ENCODE measurements at regions not wholly inside any gene's neighbourhood (a gene's known extent, or its start where the extent isn't known, plus 50 kb on each side); places are given as distances from the start of the nearest gene placed in this dataset.

DNA sequence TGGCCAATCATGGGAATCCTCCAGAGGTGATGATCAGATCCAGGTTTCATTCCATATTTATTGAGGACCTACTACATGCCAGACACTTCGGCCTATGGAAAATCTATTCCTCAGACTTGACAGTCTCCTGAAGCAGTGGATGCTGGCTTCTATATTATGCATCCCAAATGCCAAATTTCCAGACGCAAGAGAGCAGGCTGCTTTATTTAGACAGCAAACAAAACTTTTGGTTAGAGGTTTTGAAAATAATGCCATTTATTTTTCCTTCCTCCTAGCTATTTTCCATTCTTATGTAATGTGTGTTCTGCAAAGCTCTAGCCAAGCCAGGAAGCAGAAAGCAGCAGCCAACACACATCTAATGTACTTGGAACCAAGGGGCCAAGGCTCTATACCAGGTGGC, 330.8 kb downstream of the GPAM start:
- Histone ChIP-seq H4K20me1 (ENCODE audit: insufficient read depth, low read length) (no peaks in the 10 kb centered on the region), H2AFZ (replicated peaks; ENCODE audit: low read length, poor library complexity) (no peak overlapping the region), H2BK120ac (ENCODE audit: low read depth, low read length) (no peak overlapping the region), H3K4me2 (ENCODE audit: low read depth, low read length) (no peak overlapping the region), H3K27me3 (ENCODE audit: control insufficient read depth, insufficient read depth, low read length) (no peaks in the 10 kb centered on the region), H4K8ac (ENCODE audit: low read depth in 2 of 2, low read length in 2 of 2) (no peak overlapping the region), H2AK5ac (ENCODE audit: low read depth, low read length) (no peak overlapping the region), H3K4me1 (ENCODE audit: control insufficient read depth, insufficient read depth, low read length) (no peaks in the 10 kb centered on the region), H3K4me3 (ENCODE audit: insufficient read depth, low read depth, low read length) (no peak overlapping the region), H3K56ac (ENCODE audit: extremely low read depth, insufficient read depth, low read length) (no peak overlapping the region), H3K9ac (ENCODE audit: low read depth, low read length) (no peak overlapping the region), H3K27ac (ENCODE audit: insufficient read depth, low read length) (no peak overlapping the region), H3K14ac (replicated peaks; ENCODE audit: low read depth, low read length) (no peak overlapping the region), H3K79me1 (ENCODE audit: low read depth in 1 of 2, low read length in 2 of 2) (no peaks in the 10 kb centered on the region), H3K4ac (ENCODE audit: low read depth, low read length) (no peak overlapping the region), H4K91ac (ENCODE audit: insufficient read depth, low read depth, low read length) (no peak overlapping the region), H3K18ac (ENCODE audit: low read depth, low read length) (no peak overlapping the region), H2BK5ac (ENCODE audit: low read depth, low read length, poor library complexity, severe bottlenecking) (no peak overlapping the region), H3K9me1 (ENCODE audit: insufficient read depth, low read length) (no peaks in the 10 kb centered on the region), H3K9me3 (ENCODE audit: control insufficient read depth, insufficient read depth, low read length) (peaks cover 15% of the 10 kb centered on the region), H3K36me3 (ENCODE audit: control insufficient read depth, insufficient read depth, low read length) (no peaks in the 10 kb centered on the region), H2BK15ac (ENCODE audit: low read depth, low read length) (no peak overlapping the region), H3K23ac (ENCODE audit: low read depth, low read length) (no peak overlapping the region), H2AK9ac (replicated peaks; ENCODE audit: low read depth, low read length, poor library complexity) (no peak overlapping the region), H4K5ac (ENCODE audit: low read depth, low read length) (no peak overlapping the region), H2BK20ac (ENCODE audit: low read depth, low read length) (no peak overlapping the region)
- CTCF ChIA-PET, result no interaction called here
- BruUV-seq (replicated peaks), result no TSS peak
- POLR2A ChIA-PET (ENCODE audit: unreplicated experiment), result no interaction called here
- in situ Hi-C loops (cut with MboI; ENCODE audit: low sequenced_read_pairs), result no loop called here
- no peak for DNase-seq
- intact Hi-C loops (cut with micrococcal nuclease), result no loop called here
- dilution Hi-C loops (cut with HindIII; ENCODE audit: low sequenced_read_pairs, unreplicated experiment), result no loop called here
- TF ChIP-seq NFE2L2 (IDR thresholded peaks at IDR 0.05; ENCODE audit: low read depth, low read length) (no peak), RFX5 (IDR thresholded peaks at IDR 0.05; ENCODE audit: low read depth, low read length) (no peak), POLR2A (IDR thresholded peaks at IDR 0.05; ENCODE audit: low read depth, low read length) (no peak), FOS (IDR thresholded peaks at IDR 0.05; ENCODE audit: low read depth, low read length) (no peak), MXI1 (IDR thresholded peaks at IDR 0.05; ENCODE audit: borderline replicate concordance, low read depth, low read length) (no peak), RCOR1 (IDR thresholded peaks at IDR 0.05; ENCODE audit: insufficient replicate concordance, low read length) (no peak), CEBPB (IDR thresholded peaks at IDR 0.05; ENCODE audit: low read depth, low read length) (no peak), CHD1 (IDR thresholded peaks at IDR 0.05; ENCODE audit: low read depth, low read length) (no peak), SMC3 (IDR thresholded peaks at IDR 0.05; ENCODE audit: low read depth, low read length) (no peak), RAD21 (IDR thresholded peaks at IDR 0.05; ENCODE audit: low read length) (no peak), MAZ (IDR thresholded peaks at IDR 0.05; ENCODE audit: borderline replicate concordance, low read depth, low read length) (no peak), BHLHE40 (IDR thresholded peaks at IDR 0.05; ENCODE audit: low read depth, low read length) (no peak), MAFK (IDR thresholded peaks at IDR 0.05; ENCODE audit: low read depth, low read length) (no peak)
- TF ChIP-seq, protein P1, sequence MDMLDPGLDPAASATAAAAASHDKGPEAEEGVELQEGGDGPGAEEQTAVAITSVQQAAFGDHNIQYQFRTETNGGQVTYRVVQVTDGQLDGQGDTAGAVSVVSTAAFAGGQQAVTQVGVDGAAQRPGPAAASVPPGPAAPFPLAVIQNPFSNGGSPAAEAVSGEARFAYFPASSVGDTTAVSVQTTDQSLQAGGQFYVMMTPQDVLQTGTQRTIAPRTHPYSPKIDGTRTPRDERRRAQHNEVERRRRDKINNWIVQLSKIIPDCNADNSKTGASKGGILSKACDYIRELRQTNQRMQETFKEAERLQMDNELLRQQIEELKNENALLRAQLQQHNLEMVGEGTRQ (IDR thresholded peaks at IDR 0.05; ENCODE audit: low read depth, low read length), result no peak
- TF ChIP-seq, protein P2, sequence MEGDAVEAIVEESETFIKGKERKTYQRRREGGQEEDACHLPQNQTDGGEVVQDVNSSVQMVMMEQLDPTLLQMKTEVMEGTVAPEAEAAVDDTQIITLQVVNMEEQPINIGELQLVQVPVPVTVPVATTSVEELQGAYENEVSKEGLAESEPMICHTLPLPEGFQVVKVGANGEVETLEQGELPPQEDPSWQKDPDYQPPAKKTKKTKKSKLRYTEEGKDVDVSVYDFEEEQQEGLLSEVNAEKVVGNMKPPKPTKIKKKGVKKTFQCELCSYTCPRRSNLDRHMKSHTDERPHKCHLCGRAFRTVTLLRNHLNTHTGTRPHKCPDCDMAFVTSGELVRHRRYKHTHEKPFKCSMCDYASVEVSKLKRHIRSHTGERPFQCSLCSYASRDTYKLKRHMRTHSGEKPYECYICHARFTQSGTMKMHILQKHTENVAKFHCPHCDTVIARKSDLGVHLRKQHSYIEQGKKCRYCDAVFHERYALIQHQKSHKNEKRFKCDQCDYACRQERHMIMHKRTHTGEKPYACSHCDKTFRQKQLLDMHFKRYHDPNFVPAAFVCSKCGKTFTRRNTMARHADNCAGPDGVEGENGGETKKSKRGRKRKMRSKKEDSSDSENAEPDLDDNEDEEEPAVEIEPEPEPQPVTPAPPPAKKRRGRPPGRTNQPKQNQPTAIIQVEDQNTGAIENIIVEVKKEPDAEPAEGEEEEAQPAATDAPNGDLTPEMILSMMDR (conservative IDR thresholded peaks at IDR 0.05; ENCODE audit: low read depth, low read length), result no peak
- TF ChIP-seq, protein P3, sequence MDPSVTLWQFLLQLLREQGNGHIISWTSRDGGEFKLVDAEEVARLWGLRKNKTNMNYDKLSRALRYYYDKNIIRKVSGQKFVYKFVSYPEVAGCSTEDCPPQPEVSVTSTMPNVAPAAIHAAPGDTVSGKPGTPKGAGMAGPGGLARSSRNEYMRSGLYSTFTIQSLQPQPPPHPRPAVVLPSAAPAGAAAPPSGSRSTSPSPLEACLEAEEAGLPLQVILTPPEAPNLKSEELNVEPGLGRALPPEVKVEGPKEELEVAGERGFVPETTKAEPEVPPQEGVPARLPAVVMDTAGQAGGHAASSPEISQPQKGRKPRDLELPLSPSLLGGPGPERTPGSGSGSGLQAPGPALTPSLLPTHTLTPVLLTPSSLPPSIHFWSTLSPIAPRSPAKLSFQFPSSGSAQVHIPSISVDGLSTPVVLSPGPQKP (IDR thresholded peaks at IDR 0.05; ENCODE audit: borderline replicate concordance, low read depth, low read length), result no peak
- 60% methylated on average over 1 of the region's 2 CpGs; no CpG with 5 or more reads in 1 of the 2 experiments for WGBS, 2 experiments (ENCODE audit: extremely low coverage in 2 of 2, insufficient read length in 1 of 2)
- ATAC-seq (ENCODE audit: low read depth), result no peak
